Large intestine (tissue), 3 donors: ENCODE measurements at regions not wholly inside any gene's neighbourhood (a gene's known extent, or its start where the extent isn't known, plus 50 kb on each side); places are given as distances from the start of the nearest gene placed in this dataset.

Experiments
- DNase-seq, 2 donors: peaks; one replicate each; pipeline versions ENCODE4 v3.0.0 to v3.0.0-alpha.2; 2013
- H3K27ac ChIP-seq: one replicate; pipeline ENCODE4 v1.5.1; 2013; ENCODE audit warnings: low read length
- H3K27me3 ChIP-seq: 2 replicates; pipeline ENCODE4 v1.6.1; 2013; ENCODE audit warnings: low read length; ENCODE audit not compliant: control insufficient read depth, insufficient read depth
- H3K36me3 ChIP-seq: 2 replicates; pipeline ENCODE4 v1.6.1; 2013; ENCODE audit warnings: low read length; ENCODE audit not compliant: control insufficient read depth, insufficient read depth
- H3K4me1 ChIP-seq: one replicate; pipeline ENCODE4 v1.6.1; 2013; ENCODE audit warnings: low read length; ENCODE audit not compliant: control insufficient read depth, insufficient read depth
- H3K4me3 ChIP-seq: one replicate; pipeline ENCODE4 v1.5.1; 2013; ENCODE audit warnings: low read length
- H3K9me3 ChIP-seq: one replicate; pipeline ENCODE4 v1.6.1; 2013; ENCODE audit warnings: mild to moderate bottlenecking, low read depth, low read length, moderate library complexity; ENCODE audit not compliant: control insufficient read depth
- WGBS: methylation state at CpG from one replicate; pipeline ENCODE4 v1.1.5; 2013; ENCODE audit warnings: low lambda C conversion rate; ENCODE audit not compliant: insufficient coverage; 5-methylcytosine and 5-hydroxymethylcytosine counted together

DNA sequence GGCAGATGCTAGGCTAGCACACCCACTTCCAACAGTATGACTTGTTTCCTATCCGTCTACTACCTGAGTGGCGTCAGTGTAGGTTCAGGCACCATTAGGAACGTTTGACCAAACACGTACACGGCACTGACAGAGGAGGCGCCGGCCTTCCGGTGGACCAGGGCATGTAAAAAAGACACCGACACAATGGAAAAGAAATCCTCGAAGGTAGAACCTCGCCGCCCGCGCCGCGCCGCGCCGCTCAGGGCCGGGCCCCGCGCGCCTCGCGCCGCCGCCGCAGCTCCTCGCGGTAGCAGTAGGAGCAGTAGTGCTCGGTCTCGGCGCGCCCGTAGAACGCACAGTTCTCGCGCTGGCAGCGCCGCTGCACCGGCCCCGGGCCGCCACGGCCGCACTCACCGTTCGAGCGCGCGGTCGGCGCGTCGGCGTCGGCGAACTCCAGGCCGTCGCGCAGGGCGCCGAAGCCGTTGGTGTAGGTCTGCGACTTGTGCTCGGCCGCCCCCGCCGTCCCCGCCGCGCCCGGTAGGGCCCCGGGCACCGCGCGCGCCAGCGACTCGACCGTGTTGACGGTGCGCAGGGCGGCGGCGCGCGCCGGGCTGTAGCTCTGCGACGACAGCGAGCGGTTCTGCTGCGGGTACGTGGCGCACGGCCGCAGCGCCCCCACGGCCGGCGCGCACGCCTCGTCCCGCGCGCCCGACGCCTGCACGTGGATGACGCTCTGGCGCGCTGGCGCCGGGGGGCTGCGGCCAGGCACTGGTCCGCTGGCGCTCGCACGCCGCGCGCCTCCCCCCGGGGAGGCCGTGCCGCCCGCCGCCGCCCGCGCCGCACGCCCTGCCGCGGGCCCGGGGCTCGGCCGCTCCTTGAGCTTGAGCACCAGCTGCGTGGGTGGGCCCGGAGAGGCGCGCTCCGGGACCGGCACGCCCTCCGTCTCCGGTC is 156.7 kb downstream of the KLF13 start:
- no peaks in the 10 kb centered on the region for H3K36me3 ChIP-seq
- H3K9me3 ChIP-seq = peaks cover 9% of the 10 kb centered on the region
- no peak overlapping the region for H3K27ac ChIP-seq
- WGBS = no CpG with 5 or more reads among the region's 147 CpGs
- DNase-seq = peak in 1 of 2 donors; percentile 53
- peaks cover 66% of the 10 kb centered on the region for H3K27me3 ChIP-seq
- no peak overlapping the region for H3K4me3 ChIP-seq
- H3K4me1 ChIP-seq = no peaks in the 10 kb centered on the region

DNA sequence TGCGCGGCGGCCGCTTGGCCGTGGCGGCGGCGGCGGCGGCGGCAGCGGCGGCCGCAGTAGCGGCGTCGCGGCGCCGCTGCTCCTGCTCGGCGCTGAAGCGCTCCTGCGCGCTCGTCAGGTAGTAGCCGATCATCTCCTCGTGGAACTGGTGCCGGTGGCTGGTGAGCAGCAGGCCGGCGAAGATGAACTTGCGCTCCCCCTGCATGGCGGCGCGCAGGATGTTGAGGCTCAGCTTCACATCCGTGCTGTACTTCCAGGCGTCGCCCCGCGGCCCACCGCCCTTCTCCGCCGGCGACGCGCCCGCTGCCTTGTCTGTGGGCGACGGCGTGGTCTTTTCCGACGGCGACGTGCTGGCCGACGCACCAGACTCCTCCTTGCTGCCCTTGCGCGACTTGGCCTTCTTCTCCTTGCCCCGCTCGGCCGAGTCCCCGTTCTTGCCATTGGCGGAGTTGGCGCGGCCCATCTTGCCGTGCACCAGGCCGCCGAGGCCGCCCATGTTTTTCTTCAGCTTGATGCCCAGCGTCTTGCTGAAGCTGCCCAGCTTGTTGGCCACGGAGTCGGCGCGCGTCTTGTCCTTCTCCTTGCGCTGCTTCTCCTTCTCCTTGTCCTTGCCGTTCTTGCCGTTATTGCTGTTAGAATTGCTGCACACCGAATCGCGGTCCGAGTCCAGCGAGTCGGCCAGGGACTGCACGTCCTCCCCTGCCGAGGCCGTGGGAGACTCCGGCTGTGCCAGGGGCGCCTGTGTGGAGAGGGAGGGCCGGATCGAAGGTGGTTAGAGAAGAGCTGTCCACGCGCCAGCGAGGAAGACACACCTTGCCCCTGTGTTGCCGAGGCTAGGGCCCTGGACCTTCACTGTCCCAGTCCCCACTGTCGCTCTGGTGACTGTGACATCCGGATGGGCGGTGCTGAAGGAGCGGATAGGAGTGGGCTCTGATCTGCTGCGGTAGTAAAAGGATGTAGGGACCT is 157.6 kb downstream of the KLF13 start:
- Histone ChIP-seq H3K9me3 (peaks cover 9% of the 10 kb centered on the region), H3K27ac (no peak overlapping the region), H3K36me3 (no peaks in the 10 kb centered on the region), H3K4me1 (peaks cover 7% of the 10 kb centered on the region), H3K27me3 (peaks cover 65% of the 10 kb centered on the region), H3K4me3 (no peak overlapping the region)
- WGBS = no CpG with 5 or more reads among the region's 100 CpGs
- DNase-seq = peak in 1 of 2 donors; percentile 25

DNA sequence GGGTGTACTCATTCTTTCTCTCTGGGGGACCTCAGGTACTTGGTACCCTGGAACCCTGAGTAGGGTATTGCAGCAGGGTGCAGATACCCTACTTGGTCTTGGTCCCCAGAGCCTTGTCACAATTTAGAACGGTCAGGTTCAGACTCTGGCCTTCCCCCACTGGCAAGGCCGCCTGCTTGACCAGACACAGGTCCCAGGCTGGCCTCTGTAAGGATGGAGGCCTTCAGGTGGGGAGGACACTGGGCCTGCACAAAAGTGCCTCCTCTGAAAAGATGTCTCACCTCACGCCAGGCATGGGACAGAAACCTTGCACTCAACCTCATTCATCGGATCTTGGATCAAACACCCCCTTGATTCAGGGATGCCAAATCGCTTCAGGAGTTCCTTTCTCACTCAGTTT is 158.4 kb downstream of the KLF13 start:
- H3K9me3 ChIP-seq = peaks cover 9% of the 10 kb centered on the region
- no peaks in the 10 kb centered on the region for H3K36me3 ChIP-seq
- peaks cover 7% of the 10 kb centered on the region for H3K4me1 ChIP-seq
- no CpG with 5 or more reads among the region's 5 CpGs for WGBS
- H3K4me3 ChIP-seq = no peak overlapping the region
- no peak overlapping the region for H3K27ac ChIP-seq
- DNase-seq = no peak
- peaks cover 65% of the 10 kb centered on the region for H3K27me3 ChIP-seq

DNA sequence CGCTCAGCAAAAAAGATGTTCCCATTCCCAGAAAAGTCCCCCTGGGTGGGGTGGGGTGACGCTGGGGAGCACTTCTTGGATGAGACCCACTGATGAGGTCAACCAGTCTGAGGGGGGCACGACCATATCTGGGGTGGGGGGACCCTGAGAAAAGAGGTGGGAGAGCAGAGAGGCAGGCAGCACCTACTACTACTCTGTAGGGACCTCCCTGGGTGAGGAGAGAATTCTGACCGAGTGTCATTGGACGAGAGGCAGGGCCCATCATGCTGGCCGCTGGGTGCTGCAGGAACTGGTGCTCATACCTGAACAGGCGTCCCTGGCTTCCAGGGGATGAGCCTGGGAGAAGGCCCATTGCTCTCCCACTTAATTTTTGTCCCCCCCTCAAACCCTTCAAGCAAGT is 158.8 kb downstream of the KLF13 start:
- no peak for DNase-seq
- peaks cover 61% of the 10 kb centered on the region for H3K27me3 ChIP-seq
- H3K4me1 ChIP-seq = peaks cover 7% of the 10 kb centered on the region
- H3K36me3 ChIP-seq = no peaks in the 10 kb centered on the region
- H3K27ac ChIP-seq = no peak overlapping the region
- WGBS = no CpG with 5 or more reads among the region's 7 CpGs
- H3K9me3 ChIP-seq = peaks cover 9% of the 10 kb centered on the region
- no peak overlapping the region for H3K4me3 ChIP-seq

DNA sequence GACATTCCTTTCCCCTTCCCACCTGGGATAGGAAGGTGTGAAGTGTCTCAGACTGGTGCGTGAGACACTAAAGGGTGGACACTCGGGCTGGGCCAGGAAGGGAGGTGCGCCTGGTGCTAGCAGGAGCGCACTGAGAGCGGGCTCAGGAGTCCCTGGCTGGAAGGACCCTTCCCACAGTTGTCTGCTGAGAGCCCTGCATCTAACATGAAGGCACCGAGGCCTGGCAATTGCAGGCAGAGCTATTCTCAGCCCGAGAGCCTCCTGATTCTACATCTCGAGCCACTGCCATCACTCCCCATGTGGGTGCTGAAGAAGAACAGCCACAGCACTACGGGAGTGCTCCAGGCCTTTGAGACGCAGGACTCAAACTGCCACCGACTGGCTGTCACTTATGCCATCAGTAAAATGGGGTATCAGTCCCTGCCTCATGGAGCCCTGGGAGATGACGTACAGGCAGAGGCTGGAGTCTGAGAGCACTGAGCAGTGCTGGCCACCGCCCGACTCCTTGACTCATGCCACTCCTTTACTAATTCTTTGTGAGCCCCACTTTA is 159.4 kb downstream of the KLF13 start:
- H3K36me3 ChIP-seq = no peaks in the 10 kb centered on the region
- H3K9me3 ChIP-seq = peaks cover 9% of the 10 kb centered on the region
- DNase-seq = no peak
- no peak overlapping the region for H3K27ac ChIP-seq
- WGBS = no CpG with 5 or more reads among the region's 14 CpGs
- peaks cover 7% of the 10 kb centered on the region for H3K4me1 ChIP-seq
- peaks cover 57% of the 10 kb centered on the region for H3K27me3 ChIP-seq
- no peak overlapping the region for H3K4me3 ChIP-seq

DNA sequence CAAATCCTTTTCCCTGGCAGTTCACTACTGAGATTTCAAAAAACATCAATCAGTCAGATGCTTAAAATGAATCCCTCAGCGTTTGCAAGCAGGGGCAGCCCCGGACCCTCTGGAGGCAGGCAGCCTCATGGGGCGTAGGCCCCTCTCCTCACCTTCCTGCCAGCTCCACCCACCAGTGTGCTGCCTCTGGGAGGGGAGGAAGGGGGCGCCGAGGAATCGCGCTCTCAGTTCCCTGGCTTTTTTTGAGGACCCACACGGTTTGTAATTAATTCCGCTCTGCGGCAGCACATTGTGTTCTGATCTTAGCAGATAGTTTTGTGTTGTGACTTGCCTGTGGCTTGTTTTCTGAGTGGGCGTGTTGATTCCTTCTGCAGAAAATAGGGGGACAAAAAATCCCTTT is 159.9 kb downstream of the KLF13 start:
- no peak for DNase-seq
- peaks cover 54% of the 10 kb centered on the region for H3K27me3 ChIP-seq
- no peaks in the 10 kb centered on the region for H3K36me3 ChIP-seq
- no peak overlapping the region for H3K27ac ChIP-seq
- H3K4me1 ChIP-seq = peaks cover 7% of the 10 kb centered on the region
- no peak overlapping the region for H3K4me3 ChIP-seq
- peaks cover 9% of the 10 kb centered on the region for H3K9me3 ChIP-seq
- WGBS = no CpG with 5 or more reads among the region's 11 CpGs

DNA sequence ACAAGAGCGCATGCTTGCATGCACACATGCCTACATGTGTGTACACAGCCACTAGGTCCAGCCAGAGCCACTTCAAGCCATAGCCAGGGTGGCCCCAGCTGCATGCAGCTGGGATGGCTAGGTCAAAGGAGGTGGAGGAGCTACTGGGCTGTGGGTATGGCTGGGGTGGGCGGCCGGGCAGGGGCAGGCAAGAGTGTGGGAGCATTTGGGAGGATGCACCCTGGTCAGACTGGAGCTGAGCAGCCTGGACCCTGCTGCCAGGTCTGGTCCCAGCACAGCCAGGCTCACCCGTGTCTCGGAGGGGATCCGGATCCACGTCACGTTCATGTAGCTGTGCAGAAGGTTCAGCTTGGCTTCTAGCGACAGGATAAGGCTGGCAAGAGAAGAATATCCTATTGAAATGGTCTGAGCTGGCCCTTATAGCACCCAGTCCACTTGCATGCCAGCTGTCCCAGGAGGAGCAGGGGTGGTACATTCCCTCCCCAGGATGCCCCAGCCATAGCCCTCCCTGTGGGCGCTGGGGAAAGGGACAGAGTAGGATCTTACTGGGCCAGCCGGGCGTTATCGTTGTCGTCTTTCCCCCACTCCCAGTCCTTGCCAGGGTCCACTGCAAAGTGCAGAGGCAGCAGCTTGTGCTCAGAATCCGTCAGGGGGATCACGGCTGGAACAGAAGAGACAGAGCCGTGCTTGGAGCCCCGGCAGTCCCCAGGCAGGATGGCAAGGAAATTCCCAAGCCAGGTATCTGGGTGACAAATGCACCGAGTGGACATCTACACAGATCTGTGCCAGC is 160.5 kb downstream of the KLF13 start:
- Histone ChIP-seq H3K27me3 (peaks cover 48% of the 10 kb centered on the region), H3K36me3 (no peaks in the 10 kb centered on the region), H3K27ac (no peak overlapping the region), H3K4me3 (no peak overlapping the region), H3K9me3 (peaks cover 9% of the 10 kb centered on the region), H3K4me1 (peaks cover 7% of the 10 kb centered on the region)
- DNase-seq = no peak
- WGBS = no CpG with 5 or more reads among the region's 19 CpGs

DNA sequence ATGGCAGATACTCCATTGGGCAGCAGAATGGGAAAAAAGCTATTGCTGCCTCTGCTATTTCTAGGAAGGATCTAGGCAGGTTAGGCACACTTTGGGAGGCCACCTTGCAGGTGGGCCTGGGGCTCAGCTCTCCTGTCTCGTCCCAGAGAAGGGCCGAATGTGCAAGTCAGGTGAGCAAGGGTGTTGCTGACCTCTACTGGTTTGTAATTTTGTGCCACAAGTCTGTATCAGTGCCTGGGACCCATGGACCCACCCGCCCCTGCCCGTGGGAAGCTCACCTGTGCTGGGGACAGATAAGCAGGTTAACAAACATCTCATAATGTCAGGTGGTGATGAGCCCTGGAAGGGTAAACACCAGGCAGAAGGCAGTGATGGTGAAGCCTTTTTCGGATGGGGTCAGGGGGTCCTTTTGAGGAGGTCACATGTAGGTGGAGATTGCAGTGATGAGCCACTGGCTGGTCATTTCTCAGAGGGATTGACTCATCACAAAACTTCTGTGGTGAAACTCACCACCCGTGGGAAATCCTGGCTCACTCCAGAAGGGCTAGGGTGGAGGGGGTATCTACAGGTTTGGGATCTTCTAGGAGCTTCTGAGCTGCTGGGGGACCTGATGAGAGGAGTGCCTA is 161.3 kb downstream of the KLF13 start:
- Histone ChIP-seq H3K27ac (no peak overlapping the region), H3K4me1 (peaks cover 7% of the 10 kb centered on the region), H3K27me3 (peaks cover 40% of the 10 kb centered on the region), H3K36me3 (no peaks in the 10 kb centered on the region), H3K4me3 (no peak overlapping the region), H3K9me3 (peaks cover 9% of the 10 kb centered on the region)
- DNase-seq = no peak
- no CpG with 5 or more reads among the region's 6 CpGs for WGBS

DNA sequence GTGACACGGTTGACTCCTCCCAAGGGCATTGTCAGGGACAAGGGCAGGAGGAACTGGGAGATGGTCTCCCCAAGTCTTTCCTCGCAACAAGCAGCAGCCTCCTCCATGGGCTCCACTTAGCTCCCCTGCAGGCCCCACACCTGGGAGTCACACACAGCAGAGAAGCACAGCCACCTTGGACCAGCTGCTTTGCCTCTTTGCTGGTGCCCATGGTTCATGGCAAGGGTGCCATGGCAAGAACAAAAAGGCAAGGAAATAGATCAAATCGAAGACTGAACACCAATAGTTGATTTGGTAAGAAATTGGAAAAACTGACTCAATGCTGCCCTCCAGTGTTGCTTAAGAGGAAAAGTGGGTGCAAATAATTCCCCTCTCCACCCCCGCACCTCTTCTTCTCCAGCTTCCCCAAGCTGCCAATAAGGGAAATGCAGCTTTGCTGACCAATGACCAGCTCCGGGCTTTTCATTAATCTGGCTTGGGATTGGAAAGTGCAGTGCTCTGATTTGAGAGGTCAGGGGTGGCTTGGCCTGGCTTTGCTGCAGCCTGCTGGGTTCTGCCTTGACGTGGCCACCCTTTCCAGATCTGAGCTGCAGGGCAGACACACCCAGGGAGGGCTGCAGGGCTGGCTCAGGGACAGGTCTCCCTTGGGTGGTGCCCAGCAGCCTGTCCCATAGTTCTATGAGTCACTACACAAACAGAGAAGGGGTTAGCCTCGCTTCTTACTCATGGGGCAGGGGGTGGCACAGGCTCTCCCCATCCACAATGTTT is 162.0 kb downstream of the KLF13 start:
- Histone ChIP-seq H3K27ac (no peak overlapping the region), H3K9me3 (peaks cover 9% of the 10 kb centered on the region), H3K4me1 (peaks cover 7% of the 10 kb centered on the region), H3K27me3 (peaks cover 38% of the 10 kb centered on the region), H3K36me3 (no peaks in the 10 kb centered on the region), H3K4me3 (no peak overlapping the region)
- WGBS = no CpG with 5 or more reads among the region's 7 CpGs
- DNase-seq = peak; percentile 58 to 72
